Endothelial cell of umbilical vein (primary cell): ENCODE measurements at regions not wholly inside any gene's neighbourhood (a gene's known extent, or its start where the extent isn't known, plus 50 kb on each side); places are given as distances from the start of the nearest gene placed in this dataset.

Experiments used
- BruUV-seq: library from RNA; stranded (reverse); fragments of 400-500 nt; replicated peaks from 2 replicates; lab custom pipeline; 2021; lab: Mats Ljungman, UMichigan
- CTCF ChIA-PET: fragments of 300-600, 350-600 bp; sonication (Branson Sonifier 250); formaldehyde crosslinking; loops from one replicate; lab custom pipeline; 2021; ENCODE audit warnings: antibody characterized with exemption, inconsistent platforms; lab: Charles Lee
- POLR2A ChIA-PET: fragments of 300-600, 350-600 bp; sonication (Branson Sonifier 250); formaldehyde crosslinking; loops from one replicate; lab custom pipeline; 2021; ENCODE audit warnings: antibody characterized with exemption, inconsistent platforms; lab: Charles Lee
- DNase-seq: peaks from one replicate; pipeline ENCODE4 v3.0.0-alpha.2; 2011; ENCODE audit warnings: low read depth, low spot score
- FAIRE-seq: peaks from 2 replicates; lab custom pipeline; 2011; peaks lifted over from hg19 to GRCh38; lab: Jason Lieb, UNC
- H2AFZ ChIP-seq: 2 replicates; pipeline ENCODE4 v1.6.0; 2012; ENCODE audit warnings: low read depth, low read length, control low read depth, inconsistent platforms
- H3K27ac ChIP-seq: 2 replicates; pipeline ENCODE4 v1.5.1; 2011; ENCODE audit warnings: low read depth, mild to moderate bottlenecking, control low read depth, low read length, moderate library complexity; ENCODE audit not compliant: insufficient read depth
- H3K27me3 ChIP-seq, 2 experiments: 2 replicates each; pipeline versions ENCODE4 v1.6.0 to v1.6.1; 2011; ENCODE audit warnings: low read length in 2 of 2, mixed read lengths in 1 of 2; ENCODE audit not compliant: control insufficient read depth in 2 of 2, insufficient read depth in 2 of 2
- H3K36me3 ChIP-seq, 2 experiments: 2 replicates in 1 of 2; 3 replicates in 1 of 2; pipeline ENCODE4 v1.5.1; 2011; ENCODE audit warnings: low read length in 2 of 2, mild to moderate bottlenecking in 1 of 2, moderate library complexity in 1 of 2; ENCODE audit not compliant: control insufficient read depth in 2 of 2, insufficient read depth in 2 of 2; ENCODE audit errors: extremely low read depth in 1 of 2
- H3K4me1 ChIP-seq: 3 replicates; pipeline ENCODE4 v1.5.1; 2011; ENCODE audit warnings: mild to moderate bottlenecking, low read length; ENCODE audit not compliant: control insufficient read depth, insufficient read depth; ENCODE audit errors: extremely low read depth
- H3K4me2 ChIP-seq: 2 replicates; pipeline ENCODE4 v1.6.1; 2011; ENCODE audit warnings: low read length, control low read depth, mixed read lengths; ENCODE audit not compliant: insufficient read depth
- H3K4me3 ChIP-seq, 3 experiments: fragments of 200-600 bp in 1 of 3; sonication (generic), shearing (Covaris generic) in 1 of 3; replicated peaks in 1 of 3; 2 replicates each; pipeline ENCODE4 v1.5.1; 2011 to 2016; ENCODE audit warnings: control low read depth in 3 of 3, low read length in 3 of 3, mild to moderate bottlenecking in 2 of 3, inconsistent platforms in 1 of 3, low read depth in 1 of 3, moderate library complexity in 1 of 3; ENCODE audit not compliant: insufficient read depth in 1 of 3
- H3K79me2 ChIP-seq: 2 replicates; pipeline ENCODE4 v1.6.0; 2012; ENCODE audit warnings: low read length, inconsistent platforms; ENCODE audit not compliant: control insufficient read depth, insufficient read depth
- H3K9ac ChIP-seq: replicated peaks from 2 replicates; pipeline ENCODE3; 2011; ENCODE audit warnings: low read length, control low read depth; ENCODE audit not compliant: insufficient read depth; ENCODE audit errors: extremely low read depth
- H3K9me1 ChIP-seq: replicated peaks from 3 replicates; pipeline ENCODE4 v1.6.0; 2011; ENCODE audit warnings: mild to moderate bottlenecking, low read length; ENCODE audit not compliant: control insufficient read depth, insufficient read depth; ENCODE audit errors: extremely low read depth
- H3K9me3 ChIP-seq: replicated peaks from 2 replicates; pipeline ENCODE4 v1.5.1; 2012; ENCODE audit warnings: low read length, inconsistent platforms; ENCODE audit not compliant: control insufficient read depth, insufficient read depth
- H4K20me1 ChIP-seq: replicated peaks from 2 replicates; pipeline ENCODE3; 2011; ENCODE audit warnings: mild to moderate bottlenecking, low read length; ENCODE audit not compliant: control insufficient read depth, insufficient read depth; ENCODE audit errors: extremely low read depth
- CTCF ChIP-seq, 2 donors: IDR thresholded peaks; 1 replicate in 1 of 2; 2 replicates in 1 of 2; pipeline ENCODE4 v1.5.1; 2011; ENCODE audit warnings: low read length in 2 of 2, mild to moderate bottlenecking in 2 of 2, moderate library complexity in 2 of 2, control low read depth in 1 of 2, inconsistent platforms in 1 of 2, low read depth in 1 of 2; ENCODE audit not compliant: insufficient read depth in 1 of 2; ENCODE audit errors: extremely low read depth in 1 of 2
- EZH2 ChIP-seq: IDR thresholded peaks from 2 replicates; pipeline ENCODE4 v1.6.1; 2012; ENCODE audit warnings: borderline replicate concordance, low read depth, mild to moderate bottlenecking, moderate library complexity, low read length, inconsistent platforms; ENCODE audit not compliant: severe bottlenecking
- FOS ChIP-seq: IDR thresholded peaks from 2 replicates; pipeline ENCODE4 v1.6.1; 2011; ENCODE audit warnings: mild to moderate bottlenecking, low read length, moderate library complexity, borderline replicate concordance; ENCODE audit not compliant: insufficient read depth
- GATA2 ChIP-seq: IDR thresholded peaks from 2 replicates; pipeline ENCODE4 v1.7.0; 2011; ENCODE audit warnings: low read depth, mild to moderate bottlenecking, moderate library complexity, mixed read lengths, low read length; ENCODE audit not compliant: insufficient read length, insufficient read depth
- JUN ChIP-seq: IDR thresholded peaks from 2 replicates; pipeline ENCODE4 v1.6.1; 2011; ENCODE audit warnings: borderline replicate concordance, low read depth; ENCODE audit not compliant: insufficient read length, insufficient read depth
- MAX ChIP-seq: IDR thresholded peaks from 2 replicates; pipeline ENCODE4 v1.6.1; 2011; ENCODE audit not compliant: insufficient read depth, insufficient read length
- MYC ChIP-seq: IDR thresholded peaks from one replicate; pipeline ENCODE4 v1.6.1; 2011; ENCODE audit warnings: mild to moderate bottlenecking, low read depth, low read length
- POLR2A ChIP-seq: IDR thresholded peaks from 2 replicates; pipeline ENCODE4 v1.6.1; 2012; ENCODE audit warnings: low read depth, mild to moderate bottlenecking, control low read depth, low read length
- POLR2AphosphoS5 ChIP-seq: IDR thresholded peaks from 2 replicates; pipeline ENCODE4 v1.6.1; 2012; ENCODE audit warnings: low read depth, mild to moderate bottlenecking, control low read depth, low read length, moderate library complexity; ENCODE audit not compliant: insufficient read depth
- dilution Hi-C: fragments of 300-500 bp; cut with MboI; formaldehyde crosslinking; loops from one replicate; pipeline ENCODE4 v1.15.0; 2019; ENCODE audit warnings: low sequenced_read_pairs; ENCODE audit not compliant: extremely low pct_ligation_motif_present
- intact Hi-C: fragments of 100-400 bp; cut with micrococcal nuclease; formaldehyde crosslinking; loops from one replicate; pipeline ENCODE4 v1.10.0; 2022

- no peaks in the 10 kb centered on the region for H3K9me1 ChIP-seq
- no peaks in the 10 kb centered on the region for H4K20me1 ChIP-seq
- H3K4me1 ChIP-seq: peaks cover 30% of the 10 kb centered on the region
- TF ChIP-seq MAX (no peak), EZH2 (no peak), JUN (no peak), FOS (no peak), MYC (no peak), POLR2A (no peak), POLR2AphosphoS5 (no peak), GATA2 (no peak), CTCF (IDR thresholded peaks at IDR 0.05; ENCODE audit: extremely low read depth in 1 of 2, insufficient read depth in 1 of 2, low read depth in 1 of 2, low read length in 2 of 2) (no peak)
- no peaks in the 10 kb centered on the region for H3K36me3 ChIP-seq
- intact Hi-C loops: loop anchor here (1.0 to 5.0 kb wide), 2 partner anchors 29 to 105 kb away; no protein-coding TSS in a partner anchor
- H3K9me3 ChIP-seq: no peaks in the 10 kb centered on the region
- FAIRE-seq (no peak), DNase-seq (no peak)
- CTCF ChIA-PET: interaction anchor here (0.7 to 1.9 kb wide), 19 partner anchors 9 to 234 kb away, joined by 3 to 13 read pairs (median 3); no protein-coding TSS in a partner anchor
- BruUV-seq: no TSS peak
- peak overlapping the region; percentile 10 for H3K27ac ChIP-seq
- POLR2A ChIA-PET: no interaction called here
- H3K9ac ChIP-seq: no peak overlapping the region
- dilution Hi-C loops: no loop called here
- peak overlapping the region; percentile 33 for H2AFZ ChIP-seq
- H3K4me3 ChIP-seq: no peak overlapping the region
- no peaks in the 10 kb centered on the region for H3K79me2 ChIP-seq
- H3K4me2 ChIP-seq: peak overlapping the region; percentile 26
- no peaks in the 10 kb centered on the region for H3K27me3 ChIP-seq
These were observed 58.7 kb upstream of the MEF2A start for GRCh38 chr15:99507016-99507503.
